ENCODE measurements at regions not wholly inside any gene's neighbourhood (a gene's known extent, or its start where the extent isn't known, plus 50 kb on each side); places are given as distances from the start of the nearest gene placed in this dataset.

- Histone ChIP-seq H3K4me1 (no peaks in the 10 kb centered on the region), H3K9ac (ENCODE audit: low read depth in 2 of 2, low read length in 2 of 2) (no peak overlapping the region), H3K4me3 (no peak overlapping the region), H3K27me3 (peaks cover 6% of the 10 kb centered on the region), H3K27ac (no peak overlapping the region), H3K36me3 (no peaks in the 10 kb centered on the region), H3K9me3 (no peaks in the 10 kb centered on the region)
- DNase-seq, result no peak
- intact Hi-C loops (cut with DNase I), result no loop called here
- no peak for TF ChIP-seq CTCF (IDR thresholded peaks at IDR 0.05)
Measured at GRCh38 chr1:226482975-226483700, 65.4 kb upstream of the STUM start.

GRCh38 chr1:226485192-226485591 is 63.4 kb upstream of the STUM start:
- intact Hi-C loops (cut with DNase I), result no loop called here
- no peak for TF ChIP-seq CTCF (IDR thresholded peaks at IDR 0.05)
- peak; percentile 53 for DNase-seq

DNA sequence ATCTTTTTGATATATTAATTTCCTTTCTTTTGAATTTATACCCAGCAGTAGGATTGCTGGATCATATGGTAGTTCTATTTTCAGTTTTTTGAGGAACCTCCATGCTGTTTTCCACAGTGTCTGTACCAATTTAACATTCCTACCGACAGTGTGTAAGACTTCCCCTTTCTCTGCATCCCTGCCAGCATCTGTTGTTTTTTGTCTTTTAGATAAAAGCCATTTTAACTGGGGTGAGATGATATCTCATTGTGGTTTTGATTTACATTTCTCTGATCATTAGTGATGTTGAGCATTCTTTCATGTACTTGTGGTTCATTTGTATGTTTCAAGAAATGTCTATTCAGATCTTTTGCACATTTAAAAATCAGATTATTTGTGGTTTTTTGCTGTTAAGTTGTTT is 62.4 kb upstream of the STUM start:
- no peak overlapping the region for H3K27ac ChIP-seq
- H3K4me1 ChIP-seq, result no peaks in the 10 kb centered on the region
- H3K36me3 ChIP-seq, result no peaks in the 10 kb centered on the region
- intact Hi-C loops (cut with DNase I), result no loop called here
- no peaks in the 10 kb centered on the region for H3K9me3 ChIP-seq
- no peak overlapping the region for H3K4me3 ChIP-seq
- no peak for DNase-seq
- TF ChIP-seq CTCF (IDR thresholded peaks at IDR 0.05), result no peak
- no peak overlapping the region for H3K9ac ChIP-seq (ENCODE audit: low read depth in 2 of 2, low read length in 2 of 2)
- peaks cover 6% of the 10 kb centered on the region for H3K27me3 ChIP-seq

More at GRCh38 chr1:226485192-226485591, 63.4 kb upstream of the STUM start:
- Histone ChIP-seq H3K36me3 (no peaks in the 10 kb centered on the region), H3K9ac (ENCODE audit: low read depth in 2 of 2, low read length in 2 of 2) (no peak overlapping the region), H3K27ac (no peak overlapping the region), H3K9me3 (no peaks in the 10 kb centered on the region), H3K4me1 (no peaks in the 10 kb centered on the region), H3K4me3 (no peak overlapping the region), H3K27me3 (peaks cover 6% of the 10 kb centered on the region)

GRCh38 chr1:226487921-226488320 is 60.6 kb upstream of the STUM start:
- Histone ChIP-seq H3K9ac (ENCODE audit: low read depth in 2 of 2, low read length in 2 of 2) (no peak overlapping the region), H3K27me3 (peaks cover 3% of the 10 kb centered on the region), H3K4me1 (no peaks in the 10 kb centered on the region), H3K9me3 (no peaks in the 10 kb centered on the region), H3K27ac (no peak overlapping the region), H3K4me3 (no peak overlapping the region), H3K36me3 (no peaks in the 10 kb centered on the region)
- no peak for TF ChIP-seq CTCF (IDR thresholded peaks at IDR 0.05)
- no peak for DNase-seq
- intact Hi-C loops (cut with DNase I), result no loop called here

GRCh38 chr1:226489718-226490425 is 58.7 kb upstream of the STUM start:
- TF ChIP-seq CTCF (IDR thresholded peaks at IDR 0.05), result no peak
- H3K27me3 ChIP-seq, result no peaks in the 10 kb centered on the region
- no peak overlapping the region for H3K27ac ChIP-seq
- no peaks in the 10 kb centered on the region for H3K36me3 ChIP-seq
- no peaks in the 10 kb centered on the region for H3K9me3 ChIP-seq
- H3K9ac ChIP-seq (ENCODE audit: low read depth in 2 of 2, low read length in 2 of 2), result no peak overlapping the region
- no peak for DNase-seq
- intact Hi-C loops (cut with DNase I), result no loop called here
- no peaks in the 10 kb centered on the region for H3K4me1 ChIP-seq
- no peak overlapping the region for H3K4me3 ChIP-seq
